ENCODE measurements at regions not wholly inside any gene's neighbourhood (a gene's known extent, or its start where the extent isn't known, plus 50 kb on each side); places are given as distances from the start of the nearest gene placed in this dataset.

- TF ChIP-seq CTCF (IDR thresholded peaks at IDR 0.05) = no peak
- TF ChIP-seq EP300 (IDR thresholded peaks at IDR 0.05) = no peak
- TF ChIP-seq POLR2A (IDR thresholded peaks at IDR 0.05; ENCODE audit: low read depth) = no peak
- no peak for TF ChIP-seq POLR2AphosphoS5 (IDR thresholded peaks at IDR 0.05)
These were observed 648.5 kb upstream of the PTBP2 start for GRCh38 chr1:96073100-96073499.
